ENCODE measurements at regions not wholly inside any gene's neighbourhood (a gene's known extent, or its start where the extent isn't known, plus 50 kb on each side); places are given as distances from the start of the nearest gene placed in this dataset.
A peak's percentile ranks its signal among the peaks of the same experiment; 100 is the strongest.

DNA sequence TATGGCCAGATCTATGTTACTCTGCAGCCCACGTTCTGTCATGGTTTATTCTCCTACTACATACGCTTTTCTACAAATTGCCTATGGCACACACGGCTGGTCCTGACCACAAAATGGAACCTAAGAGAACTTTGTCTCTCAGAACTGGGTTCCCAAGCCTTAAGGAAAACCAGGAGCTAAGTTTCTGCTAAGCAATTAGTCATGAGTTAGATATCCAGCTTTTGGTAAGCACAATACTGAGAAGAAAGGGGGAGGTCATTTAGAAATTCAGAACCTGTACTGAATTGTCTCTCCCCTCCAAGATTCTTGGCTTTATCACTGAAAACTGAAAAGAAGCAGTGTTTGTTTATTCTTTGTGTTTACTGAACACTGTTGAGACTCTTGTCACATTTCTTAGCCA, 283.5 kb upstream of the TANK start:
- DNase-seq (ENCODE audit: low spot score) = no peak

DNA sequence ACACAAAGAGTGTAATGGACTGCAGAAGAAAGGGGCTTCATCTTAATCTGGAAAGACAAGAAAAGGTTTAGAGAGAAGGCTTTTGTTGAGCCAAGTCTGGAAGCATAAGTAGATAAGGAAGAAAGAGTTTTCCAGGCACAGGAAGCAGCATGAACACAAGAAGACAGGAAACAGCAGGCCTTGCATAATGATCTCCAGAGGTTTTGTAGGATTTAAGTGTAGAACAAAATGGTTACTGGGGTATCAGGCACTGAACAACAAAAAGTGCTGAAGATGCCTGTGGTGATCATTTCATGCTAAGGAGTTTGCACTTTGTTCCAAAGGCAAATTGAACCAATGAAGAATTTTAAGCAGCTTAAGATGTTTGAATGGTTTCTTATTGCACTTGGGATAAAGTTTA, 281.6 kb upstream of the TANK start:
- no peak for DNase-seq (ENCODE audit: low spot score)

DNA sequence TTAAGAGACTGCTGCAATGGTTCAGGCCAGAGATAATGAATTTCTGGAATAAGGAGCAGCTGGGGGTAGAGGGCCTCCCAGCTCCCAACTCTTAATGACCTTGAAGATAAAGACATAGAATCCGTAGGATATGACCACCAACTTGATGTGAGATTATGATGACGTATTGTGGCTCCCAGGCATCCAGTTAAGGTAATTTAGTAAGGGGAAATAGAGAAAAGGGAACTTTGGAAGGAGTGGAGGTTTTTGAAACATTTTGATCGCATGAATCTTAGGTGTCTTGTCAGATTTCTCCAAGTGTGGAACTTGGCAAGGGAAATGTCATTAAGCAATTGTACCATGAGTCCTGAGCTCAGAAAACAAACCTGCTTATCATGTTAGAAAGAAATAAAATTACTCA, 277.3 kb upstream of the TANK start:
- DNase-seq (ENCODE audit: low spot score) = no peak

DNA sequence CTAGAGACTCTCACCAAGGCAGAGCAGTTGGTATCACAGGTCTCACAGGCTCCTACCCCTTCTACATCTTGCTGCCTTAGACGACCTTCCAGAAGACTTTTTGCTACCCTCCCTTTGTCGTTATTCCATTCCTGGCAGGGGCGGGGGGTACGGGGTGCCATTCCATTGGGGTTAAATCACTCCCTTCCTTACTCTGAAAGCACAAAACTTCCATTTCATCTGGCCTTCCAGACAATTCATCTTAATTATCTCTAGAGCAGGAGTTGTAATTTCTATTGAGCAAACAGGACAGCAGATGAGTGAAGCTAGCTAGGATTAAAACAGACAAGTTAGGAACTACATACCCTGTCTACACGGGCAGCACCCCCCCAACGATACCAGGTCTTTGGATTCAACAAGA, 276.2 kb upstream of the TANK start:
- no peak for DNase-seq (ENCODE audit: low spot score)

DNA sequence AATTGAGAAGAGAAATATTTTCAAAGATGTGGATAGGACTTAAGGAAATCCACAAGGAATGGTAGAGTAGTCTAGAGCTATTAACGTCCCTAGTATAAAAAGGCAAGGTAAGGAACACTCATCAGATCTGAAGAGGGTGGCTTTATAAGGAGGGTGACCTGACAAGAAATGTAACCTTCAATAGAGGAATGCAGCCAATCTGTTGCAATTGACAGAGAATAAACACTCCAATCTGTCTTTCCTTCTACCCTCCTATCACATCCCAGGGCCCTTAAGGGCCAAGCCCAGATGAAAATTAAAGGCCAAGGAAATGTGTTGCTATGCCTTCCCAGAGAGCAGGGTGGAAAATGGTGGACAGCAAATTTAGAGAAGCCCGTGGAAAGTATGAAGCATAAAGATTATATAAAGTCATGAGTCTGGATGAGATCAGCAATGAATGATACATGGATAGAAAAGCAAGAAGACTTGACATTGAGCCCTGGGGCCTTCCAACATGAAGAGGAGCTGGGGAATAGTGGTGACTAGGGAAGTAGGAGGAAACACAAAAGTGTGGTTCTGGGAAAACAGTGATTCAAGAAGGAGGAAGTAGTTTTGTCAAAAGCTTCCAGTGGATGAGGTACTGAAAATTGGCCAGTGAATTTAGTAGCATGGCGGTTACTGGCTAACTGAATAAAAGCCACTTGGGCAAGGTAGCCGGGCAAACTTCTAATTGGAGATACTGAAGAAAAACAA, 270.6 kb upstream of the TANK start:
- DNase-seq (ENCODE audit: low spot score) = no peak

DNA sequence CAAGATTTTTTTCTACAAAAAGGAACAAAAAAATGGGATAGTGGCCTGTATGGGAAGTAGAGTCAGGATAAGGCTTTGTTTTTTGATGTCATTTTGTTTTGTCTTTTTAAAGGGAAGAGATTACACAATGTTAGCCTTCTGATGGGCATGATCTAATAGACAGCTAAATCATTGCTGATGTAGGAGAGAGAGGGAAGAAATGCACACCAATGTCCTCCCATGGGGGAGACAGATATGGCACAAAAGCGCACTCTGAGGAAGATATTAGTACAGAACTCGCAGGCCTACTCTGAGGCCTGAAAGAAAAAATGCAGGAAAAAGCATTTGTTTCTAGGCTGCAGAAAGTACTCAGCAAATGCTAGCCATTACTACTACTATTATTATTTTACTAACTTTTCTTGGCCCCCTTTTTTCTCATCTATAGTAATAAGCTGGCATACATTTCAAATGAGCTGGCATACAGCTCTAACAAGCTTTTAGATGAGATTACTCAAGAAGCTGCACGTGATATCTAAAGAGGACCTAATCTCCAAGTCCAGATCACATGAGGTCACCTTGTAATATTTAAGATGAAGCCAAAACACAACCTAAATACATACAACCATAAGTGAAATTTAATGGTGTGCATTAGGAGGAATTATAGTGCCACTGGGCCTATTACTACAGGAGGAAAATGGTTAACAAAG, 269.4 kb upstream of the TANK start:
- DNase-seq (ENCODE audit: low spot score) = no peak

DNA sequence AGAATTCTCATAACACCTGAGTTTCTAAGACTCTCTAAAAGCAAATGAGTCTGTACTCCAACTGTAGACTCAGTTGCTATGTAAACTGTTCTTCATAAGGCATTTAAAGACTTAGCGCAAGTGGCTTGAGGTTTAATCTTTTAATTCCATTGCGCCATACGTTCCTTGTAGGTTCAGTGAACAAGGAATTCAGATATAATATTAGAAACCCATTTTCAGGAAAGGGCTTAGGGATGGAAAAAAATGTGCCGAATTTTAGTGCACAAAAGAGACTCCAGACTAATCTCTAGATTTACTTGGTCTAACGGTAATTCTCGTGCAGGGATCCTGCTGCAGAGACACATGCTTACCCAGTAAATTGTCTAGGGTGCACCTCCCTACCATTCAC, 268.9 kb upstream of the TANK start:
- DNase-seq (ENCODE audit: low spot score) = no peak

DNA sequence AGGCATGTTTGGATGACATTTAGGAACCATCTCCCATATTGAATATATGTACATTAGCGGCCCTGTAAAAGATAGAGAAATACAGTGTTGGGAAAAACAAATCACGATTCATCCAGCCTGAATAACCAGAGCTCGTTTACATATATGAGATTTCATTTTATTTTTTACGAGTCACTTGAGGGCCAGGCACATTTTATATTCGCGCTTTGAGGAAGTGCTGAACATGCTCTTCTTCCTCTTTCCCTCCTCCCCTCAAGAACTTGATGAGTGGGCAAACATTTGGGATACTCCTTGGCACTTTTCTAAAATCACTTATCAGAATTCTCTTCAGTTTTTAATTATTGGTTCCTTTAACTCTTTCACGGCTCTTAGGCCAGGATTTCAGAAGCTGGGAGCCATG, 268.0 kb upstream of the TANK start:
- DNase-seq (ENCODE audit: low spot score) = no peak

DNA sequence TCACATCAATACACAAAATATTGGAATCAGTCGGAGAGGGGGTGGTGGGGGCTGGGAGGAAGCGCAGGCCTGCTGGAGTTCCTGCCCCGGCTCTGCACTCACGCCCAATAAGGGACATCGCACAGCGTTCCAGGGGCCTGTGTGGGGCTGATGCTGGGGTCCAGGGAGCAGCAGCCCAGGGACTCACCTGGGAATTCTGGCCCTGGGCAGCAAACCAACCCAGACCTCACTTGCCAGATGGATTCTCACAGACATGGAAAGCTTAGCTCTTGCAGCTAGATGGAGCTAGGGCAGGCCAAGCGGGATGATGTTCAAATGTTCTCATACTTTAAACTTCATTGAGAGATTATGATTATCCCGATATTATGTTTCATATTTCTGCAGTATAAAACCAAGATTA, 266.6 kb upstream of the TANK start:
- DNase-seq (ENCODE audit: low spot score) = no peak

DNA sequence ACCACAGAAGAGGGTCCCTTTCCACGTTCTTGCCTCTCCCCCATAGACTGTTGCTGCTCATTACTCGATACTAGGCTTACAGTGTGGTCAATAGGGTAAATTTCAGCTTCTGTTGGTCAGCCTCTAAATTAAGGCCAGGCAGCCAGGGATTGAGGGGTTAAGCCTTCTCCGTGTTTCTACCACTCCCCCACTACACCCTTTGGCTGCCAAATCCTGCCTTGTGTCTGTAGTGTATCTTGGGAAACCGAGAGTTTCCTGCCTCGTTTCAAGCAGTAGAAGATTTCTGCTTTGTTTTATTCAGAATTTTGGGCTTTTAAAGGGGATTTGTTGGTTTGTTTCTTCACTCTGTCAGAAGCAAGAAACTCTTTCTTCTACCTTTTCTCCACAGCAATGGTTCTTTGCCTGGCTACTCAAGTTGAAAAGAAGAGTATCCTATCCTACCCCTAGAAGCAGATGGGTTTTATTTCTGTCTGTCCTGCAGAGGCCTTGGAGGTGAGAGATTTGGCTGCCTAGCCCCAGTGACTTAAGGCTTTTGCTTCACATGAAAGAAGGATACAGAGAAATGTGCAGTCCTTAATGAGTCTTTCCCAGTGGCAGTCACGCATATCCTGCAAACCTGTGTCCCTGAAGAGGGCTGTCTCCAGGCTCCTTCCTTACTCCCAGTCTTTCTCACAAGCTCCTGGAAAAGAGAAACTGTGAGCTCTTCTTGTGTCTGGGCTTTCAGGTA, 261.5 kb upstream of the TANK start:
- no peak for DNase-seq (ENCODE audit: low spot score)

DNA sequence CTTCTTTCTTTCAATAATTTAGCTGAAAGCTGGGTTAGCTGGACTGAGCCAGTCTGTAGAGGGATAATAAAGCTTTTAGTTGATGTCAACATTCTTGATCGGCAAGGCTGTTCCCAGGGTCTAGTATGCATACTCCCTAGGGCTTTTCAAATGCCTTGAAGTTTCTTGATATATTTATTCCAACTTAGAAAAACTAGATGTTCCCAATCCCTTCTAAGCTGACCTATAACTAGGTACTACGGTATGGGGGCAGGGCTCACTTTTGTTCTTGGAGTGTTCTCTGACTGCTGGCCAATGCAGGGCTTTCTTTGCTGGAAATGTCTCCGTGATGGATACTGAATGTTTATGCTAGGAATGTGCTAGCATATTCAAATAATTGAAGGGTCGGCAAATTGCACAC, 258.6 kb upstream of the TANK start:
- DNase-seq (ENCODE audit: low spot score) = no peak

DNA sequence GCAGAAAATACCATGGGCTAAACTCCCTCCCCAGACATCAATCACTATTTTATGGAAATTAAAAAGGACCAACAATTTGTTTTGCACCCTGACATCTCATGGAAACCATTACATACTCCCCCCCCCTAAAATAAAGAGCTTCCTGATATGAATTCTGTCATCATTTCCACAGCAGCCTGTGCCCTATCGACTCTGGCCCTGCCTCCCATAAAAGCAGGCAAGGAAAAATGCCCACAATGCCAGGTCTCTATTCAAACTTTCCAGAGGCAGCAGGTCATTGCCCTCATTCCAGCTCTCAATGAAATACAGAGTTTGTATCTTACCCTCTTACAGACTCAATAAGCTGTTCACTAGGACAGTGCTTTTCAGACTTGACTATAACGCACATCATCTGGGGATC, 254.4 kb upstream of the TANK start:
- no peak for DNase-seq (ENCODE audit: low spot score)

DNA sequence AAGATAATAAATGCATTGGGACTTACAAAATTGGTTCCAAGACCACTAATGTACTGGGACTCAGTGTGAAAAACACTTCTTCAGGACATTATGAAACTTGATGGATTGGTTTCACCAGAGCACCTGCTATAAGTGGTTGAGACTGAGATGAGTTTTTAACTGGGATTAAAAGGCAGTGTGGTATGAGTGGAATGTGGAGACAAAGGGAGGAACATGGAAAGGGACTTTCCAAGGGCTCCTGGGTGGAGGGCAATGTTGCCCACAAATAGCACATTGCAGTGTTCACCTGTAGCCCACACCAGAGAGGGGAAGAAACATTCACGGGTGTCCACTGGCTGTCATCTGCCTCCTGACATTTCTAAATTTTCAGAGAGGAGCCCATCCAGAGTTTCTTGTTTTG, 253.3 kb upstream of the TANK start:
- peak; percentile 16 for DNase-seq (ENCODE audit: low spot score)

DNA sequence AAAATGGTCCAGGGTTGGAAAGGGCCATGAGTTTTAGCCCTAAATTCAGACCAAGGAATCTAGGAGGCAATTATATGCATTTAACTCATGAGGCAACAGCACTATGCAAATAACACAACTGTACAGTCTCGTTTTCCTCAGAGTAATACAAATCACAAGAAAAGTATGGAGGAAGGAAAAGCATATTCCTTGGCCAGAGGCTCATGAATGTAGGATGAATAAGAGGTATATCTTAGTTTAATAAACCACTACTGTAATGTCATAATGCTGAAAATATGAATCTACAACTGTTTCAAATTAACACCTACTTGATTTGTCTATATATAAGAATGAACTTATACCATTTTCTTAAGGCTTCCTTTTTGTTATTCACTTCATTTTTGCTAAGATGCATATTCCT, 252.5 kb upstream of the TANK start:
- DNase-seq (ENCODE audit: low spot score) = no peak

DNA sequence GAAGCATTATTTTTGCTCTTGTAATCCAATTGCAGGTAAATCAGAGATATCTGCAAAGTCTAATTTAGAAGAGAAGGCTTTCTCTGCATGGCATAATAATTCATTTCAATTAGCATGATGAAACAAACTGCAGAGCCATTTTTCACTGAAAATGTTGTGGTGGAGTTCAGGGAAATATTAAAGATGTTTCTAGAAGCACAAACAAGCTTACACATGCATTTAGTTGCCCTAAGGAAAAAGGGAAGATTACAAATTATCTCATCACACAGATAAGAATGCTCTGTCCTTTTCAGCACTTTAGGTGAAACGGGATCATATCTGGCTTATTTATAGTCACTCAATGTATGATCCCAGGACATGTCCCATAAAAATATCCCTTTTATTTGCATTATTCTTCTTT, 252.1 kb upstream of the TANK start:
- no peak for DNase-seq (ENCODE audit: low spot score)

DNA sequence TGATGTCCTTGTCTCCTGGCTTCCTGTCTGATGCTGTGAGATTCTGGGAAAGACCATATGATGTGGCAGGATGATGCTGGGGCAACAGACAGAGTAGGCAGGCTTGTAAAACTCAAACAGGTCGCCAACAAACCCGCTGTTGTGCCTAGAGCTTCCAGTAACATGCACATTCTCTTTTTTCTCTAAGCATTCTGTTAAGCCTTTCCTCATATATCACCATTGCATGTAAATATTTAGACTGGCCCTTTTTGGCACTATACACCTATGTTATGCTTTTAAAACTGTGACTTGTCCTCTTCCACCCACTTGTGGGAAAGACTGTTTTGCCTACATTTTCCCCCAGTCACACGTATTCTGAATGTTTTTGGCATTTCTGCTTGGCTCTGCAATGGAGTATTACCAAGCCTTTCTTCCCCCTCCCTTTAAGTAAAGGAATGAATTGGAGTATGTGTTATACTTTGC, 250.4 kb upstream of the TANK start:
- no peak for DNase-seq (ENCODE audit: low spot score)

DNA sequence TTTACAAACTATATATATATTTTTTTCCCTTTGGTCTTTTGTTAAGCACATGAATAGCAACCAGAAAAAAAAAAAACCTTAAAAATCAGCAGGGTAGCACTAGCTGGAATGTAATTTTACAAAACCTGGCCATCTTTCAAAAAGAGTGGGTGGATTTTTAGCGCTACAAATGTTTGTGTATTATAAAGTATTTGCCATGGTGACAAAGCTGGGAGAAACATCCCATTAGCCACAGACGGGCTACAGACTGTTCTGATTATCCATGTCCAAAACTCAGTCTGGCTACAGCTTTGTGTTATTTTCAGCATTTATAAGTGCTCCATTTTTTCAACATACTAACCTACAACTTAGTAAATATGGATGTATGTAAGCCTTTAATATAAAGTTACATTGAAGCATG, 249.5 kb upstream of the TANK start:
- DNase-seq (ENCODE audit: low spot score) = no peak

DNA sequence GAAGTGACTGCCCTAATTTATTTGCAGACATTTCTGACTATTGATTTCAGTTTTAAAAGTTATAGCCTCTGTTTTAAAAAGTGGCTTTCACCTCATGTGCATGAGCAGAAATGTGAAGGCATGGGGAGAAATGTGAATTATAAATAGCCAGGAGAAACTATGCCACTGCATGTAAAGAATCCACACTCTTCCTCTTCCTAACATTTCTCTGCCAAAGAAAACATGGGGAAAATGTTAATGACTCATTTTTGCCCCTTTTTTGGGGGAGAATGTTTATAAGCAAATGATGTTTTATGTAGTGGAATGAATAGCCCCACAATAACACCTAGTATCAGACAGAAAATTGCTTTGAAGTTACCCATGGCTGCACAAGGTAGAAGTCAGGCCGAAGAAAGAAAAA, 249.0 kb upstream of the TANK start:
- DNase-seq (ENCODE audit: low spot score) = no peak

DNA sequence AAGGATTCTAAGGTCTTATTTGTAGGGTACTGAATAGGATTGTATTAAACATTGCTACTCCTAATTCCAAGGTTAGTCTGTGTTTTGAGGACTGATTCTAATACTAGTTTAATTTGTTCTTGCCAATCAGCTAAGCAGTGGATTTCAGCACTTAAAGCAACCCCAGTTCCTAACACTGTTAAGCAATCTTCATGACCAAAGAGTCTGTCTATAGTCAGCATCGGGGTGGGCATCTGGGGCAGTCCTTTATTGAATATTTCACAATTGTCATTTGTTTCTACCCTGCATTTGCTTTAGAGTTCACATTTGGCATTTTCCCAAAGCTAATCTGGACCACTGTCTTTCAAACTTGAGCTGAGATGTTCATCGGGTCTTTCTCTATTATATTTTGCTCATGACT, 248.0 kb upstream of the TANK start:
- no peak for DNase-seq (ENCODE audit: low spot score)

DNA sequence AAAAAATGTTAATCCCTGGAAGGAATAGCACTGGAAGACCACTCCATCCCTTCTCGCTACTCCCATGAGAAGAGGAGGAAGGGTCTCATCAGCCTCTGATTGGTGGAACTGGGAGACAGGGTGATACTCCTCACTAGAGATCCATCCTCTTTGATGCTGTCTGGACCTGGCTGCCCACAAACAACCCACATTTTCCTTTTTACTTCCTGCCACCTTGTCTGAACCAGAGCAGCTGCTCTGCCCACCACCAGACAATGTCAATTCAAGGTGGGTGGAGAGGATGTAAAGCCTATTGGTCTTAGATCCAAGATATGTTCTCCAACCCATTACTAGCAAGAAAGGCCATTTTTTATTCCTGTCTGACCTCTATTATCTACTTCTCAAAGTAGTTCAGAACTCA, 246.9 kb upstream of the TANK start:
- no peak for DNase-seq (ENCODE audit: low spot score)

DNA sequence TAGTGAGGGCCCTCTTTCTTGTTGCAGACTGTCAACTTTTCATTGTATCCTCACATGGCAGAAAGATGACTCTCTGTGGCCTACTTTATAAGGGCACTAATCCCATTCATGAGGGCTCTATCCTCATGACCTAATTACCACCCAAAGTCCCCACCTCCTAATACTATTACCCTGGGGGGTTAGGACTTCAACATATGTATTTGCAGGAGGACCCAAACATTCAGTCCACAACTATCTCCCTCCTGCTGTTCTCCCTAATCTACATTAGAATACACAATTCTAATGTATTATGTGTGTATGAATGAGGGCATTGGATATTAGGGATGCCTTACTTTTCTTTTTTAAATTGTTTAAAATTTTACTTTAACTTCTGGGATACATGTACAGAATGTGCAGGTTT, 246.0 kb upstream of the TANK start:
- DNase-seq (ENCODE audit: low spot score) = no peak

DNA sequence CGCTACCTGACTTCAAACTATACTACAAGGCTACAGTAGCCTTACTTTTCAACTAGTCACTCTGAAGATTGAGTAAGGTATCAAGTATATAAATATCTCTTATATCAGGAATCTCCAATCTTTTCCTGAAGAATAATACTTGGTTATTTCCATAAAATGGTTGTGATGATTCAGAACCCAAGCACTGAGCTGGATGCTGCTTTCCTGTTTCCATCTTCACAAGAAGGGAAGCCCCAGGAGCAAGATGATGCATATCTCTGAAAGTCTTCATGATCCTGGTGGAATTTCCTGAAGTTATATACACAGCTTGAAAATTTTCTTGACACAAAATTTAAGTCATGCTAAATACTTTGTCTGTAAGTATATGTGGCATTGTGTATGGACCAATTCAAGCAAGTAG, 243.9 kb upstream of the TANK start:
- DNase-seq (ENCODE audit: low spot score) = no peak

DNA sequence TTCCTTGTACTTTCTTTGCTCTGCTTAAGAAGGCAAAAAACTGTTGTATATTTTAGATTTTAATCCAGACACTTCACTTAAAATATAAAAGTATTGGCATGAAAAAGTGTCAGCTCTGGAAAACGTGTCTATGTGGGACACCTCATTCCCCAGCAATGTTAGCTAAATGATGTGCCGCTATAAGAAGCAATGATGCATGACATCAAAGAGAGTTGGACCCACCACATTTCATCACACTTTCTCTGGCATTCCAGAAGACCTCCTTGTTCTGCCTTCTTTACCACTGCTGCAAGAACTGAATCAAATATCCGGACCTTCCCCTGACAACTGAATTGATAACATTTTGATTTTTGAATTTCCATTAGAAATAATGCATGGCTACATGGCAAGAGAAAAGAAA, 242.4 kb upstream of the TANK start:
- DNase-seq (ENCODE audit: low spot score) = peak; percentile 52
